K562 (cell line): ENCODE measurements at regions not wholly inside any gene's neighbourhood (a gene's known extent, or its start where the extent isn't known, plus 50 kb on each side); places are given as distances from the start of the nearest gene placed in this dataset.

Experiments
- ARID4B ChIP-seq: sonication (generic); formaldehyde crosslinking; IDR thresholded peaks from 2 replicates; pipeline ENCODE4 v1.8.0; 2022; ENCODE audit warnings: mild to moderate bottlenecking, missing genetic modification reagents
- C11orf30 ChIP-seq: fragments of 450-650 bp; IDR thresholded peaks from 2 replicates; pipeline ENCODE4 v1.6.1; 2016; ENCODE audit warnings: low read depth, mild to moderate bottlenecking
- CHAMP1 ChIP-seq: fragments of 450-650 bp; IDR thresholded peaks from 2 replicates; pipeline ENCODE4 v1.6.1; 2016; ENCODE audit warnings: mild to moderate bottlenecking
- HNRNPH1 ChIP-seq: fragments of 200-400 bp; formaldehyde crosslinking; optimal IDR thresholded peaks from 2 replicates; pipeline ENCODE3; 2017; ENCODE audit warnings: low read depth, mild to moderate bottlenecking, low read length, moderate library complexity
- MAFF ChIP-seq: IDR thresholded peaks from 2 replicates; pipeline ENCODE4 v1.6.1; 2012; ENCODE audit warnings: low read length, improper control_type of control experiment
- PRMT5 ChIP-seq: sonication (generic); formaldehyde crosslinking; IDR thresholded peaks from 2 replicates; pipeline ENCODE4 v1.5.0; 2020; ENCODE audit warnings: missing genetic modification reagents
- XRCC3 ChIP-seq: fragments of 450-650 bp; IDR thresholded peaks from 2 replicates; pipeline ENCODE4 v1.6.1; 2017; ENCODE audit warnings: mild to moderate bottlenecking, moderate library complexity
- ZNF589 ChIP-seq: fragments of 200-800 bp; sonication (Bioruptor generic); IDR thresholded peaks from 2 replicates; pipeline ENCODE4 v1.6.1; 2016; ENCODE audit warnings: low read depth, missing genetic modification characterization, missing compliant biosample characterization
- ZNF77 ChIP-seq: fragments of 250-450 bp; sonication (Bioruptor Pico); IDR thresholded peaks from 2 replicates; pipeline ENCODE4 v1.5.0; 2020

- TF ChIP-seq CHAMP1 (no peak), PRMT5 (CRISPR knock-in tag) (no peak), ARID4B (CRISPR knock-in tag) (no peak), XRCC3 (no peak), C11orf30 (peak; percentile 73), MAFF (peak; percentile 56), HNRNPH1 (no peak), ZNF77 (CRISPR knock-in tag) (no peak), ZNF589 (CRISPR knock-in tag) (no peak)
Measured at GRCh38 chr15:63444611-63445010, 59.8 kb upstream of the USP3 start (continued).
